ENCODE measurements at regions not wholly inside any gene's neighbourhood (a gene's known extent, or its start where the extent isn't known, plus 50 kb on each side); places are given as distances from the start of the nearest gene placed in this dataset.

DNA sequence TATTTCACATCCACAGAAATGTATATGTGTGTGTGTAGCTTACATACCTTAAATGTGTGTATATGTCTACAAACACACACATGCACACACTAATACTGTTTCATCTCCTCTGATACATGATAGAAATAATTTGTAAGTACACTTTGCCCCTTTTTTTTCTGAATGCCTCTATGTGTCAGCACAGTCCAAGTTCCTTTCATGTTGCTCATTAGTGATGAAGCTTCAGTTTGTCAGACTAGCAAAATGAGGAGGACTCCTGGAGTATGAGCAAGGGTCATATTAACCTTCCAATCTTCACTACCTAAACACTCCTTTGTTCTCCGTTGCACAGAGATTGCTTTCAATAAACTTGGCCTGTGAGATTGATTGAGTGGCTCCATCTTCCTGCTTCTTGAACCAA lies 935.4 kb downstream of the MRPL39 start:
- no peak overlapping the region for H3K27ac ChIP-seq (ENCODE audit: low read depth, low read length)
- no peaks in the 10 kb centered on the region for H3K36me3 ChIP-seq (ENCODE audit: insufficient read depth, low read length)
- no peak overlapping the region for H2AFZ ChIP-seq (ENCODE audit: low read depth, low read length)
- H3K27ac Mint-ChIP-seq (ENCODE audit: unreplicated experiment) = no peak overlapping the region
- FAIRE-seq (no peak), DNase-seq (ENCODE audit: low read depth) (no peak)
- H3K36me3 Mint-ChIP-seq (ENCODE audit: low read depth, unreplicated experiment) = no peaks in the 10 kb centered on the region
- H3K79me2 ChIP-seq (ENCODE audit: insufficient read depth, low read length) = no peaks in the 10 kb centered on the region
- H3K27me3 Mint-ChIP-seq (ENCODE audit: low read depth, unreplicated experiment) = no peaks in the 10 kb centered on the region
- H3K9me3 Mint-ChIP-seq (ENCODE audit: unreplicated experiment) = no peaks in the 10 kb centered on the region
- no peaks in the 10 kb centered on the region for H3K4me1 Mint-ChIP-seq (ENCODE audit: low read depth, unreplicated experiment)
- no peak overlapping the region for H3K9ac ChIP-seq (ENCODE audit: low read length)
- no peak overlapping the region for H3K4me3 ChIP-seq (ENCODE audit: insufficient read depth, low read depth, low read length)
- no peak overlapping the region for H3K4me2 ChIP-seq (ENCODE audit: low read length)
- H3K9me3 ChIP-seq (ENCODE audit: insufficient read depth, low read depth, low read length) = no peaks in the 10 kb centered on the region
- H3K4me3 Mint-ChIP-seq (ENCODE audit: unreplicated experiment) = no peak overlapping the region
- no peaks in the 10 kb centered on the region for H3K27me3 ChIP-seq (ENCODE audit: insufficient read depth, low read length)
- no peaks in the 10 kb centered on the region for H4K20me1 ChIP-seq (ENCODE audit: insufficient read depth, low read length)
- H3K4me1 ChIP-seq (ENCODE audit: insufficient read depth, low read length) = no peaks in the 10 kb centered on the region
- TF ChIP-seq, protein P1, sequence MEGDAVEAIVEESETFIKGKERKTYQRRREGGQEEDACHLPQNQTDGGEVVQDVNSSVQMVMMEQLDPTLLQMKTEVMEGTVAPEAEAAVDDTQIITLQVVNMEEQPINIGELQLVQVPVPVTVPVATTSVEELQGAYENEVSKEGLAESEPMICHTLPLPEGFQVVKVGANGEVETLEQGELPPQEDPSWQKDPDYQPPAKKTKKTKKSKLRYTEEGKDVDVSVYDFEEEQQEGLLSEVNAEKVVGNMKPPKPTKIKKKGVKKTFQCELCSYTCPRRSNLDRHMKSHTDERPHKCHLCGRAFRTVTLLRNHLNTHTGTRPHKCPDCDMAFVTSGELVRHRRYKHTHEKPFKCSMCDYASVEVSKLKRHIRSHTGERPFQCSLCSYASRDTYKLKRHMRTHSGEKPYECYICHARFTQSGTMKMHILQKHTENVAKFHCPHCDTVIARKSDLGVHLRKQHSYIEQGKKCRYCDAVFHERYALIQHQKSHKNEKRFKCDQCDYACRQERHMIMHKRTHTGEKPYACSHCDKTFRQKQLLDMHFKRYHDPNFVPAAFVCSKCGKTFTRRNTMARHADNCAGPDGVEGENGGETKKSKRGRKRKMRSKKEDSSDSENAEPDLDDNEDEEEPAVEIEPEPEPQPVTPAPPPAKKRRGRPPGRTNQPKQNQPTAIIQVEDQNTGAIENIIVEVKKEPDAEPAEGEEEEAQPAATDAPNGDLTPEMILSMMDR (IDR thresholded peaks at IDR 0.05; ENCODE audit: insufficient read depth, low read depth, low read length) = no peak
- no peak for TF ChIP-seq EZH2 (IDR thresholded peaks at IDR 0.05; ENCODE audit: insufficient read depth, low read length)

DNA sequence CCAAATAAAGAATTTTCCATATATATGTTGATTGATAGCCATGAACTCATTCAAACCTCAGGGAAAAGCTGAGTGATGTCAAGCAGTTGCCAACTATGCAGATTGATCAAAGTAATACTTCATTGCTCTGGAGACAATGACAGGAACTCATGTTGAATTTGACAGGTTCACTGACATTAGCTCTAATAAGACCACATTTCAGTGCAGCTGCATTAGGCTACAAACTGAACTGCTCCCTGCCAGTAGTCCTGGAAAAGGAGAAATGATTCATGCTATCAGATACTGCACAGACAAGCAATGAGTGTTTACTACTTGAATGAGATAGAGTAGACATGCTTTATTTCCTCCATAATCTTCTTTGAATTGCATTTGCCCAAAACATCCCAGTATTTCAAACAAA lies 948.4 kb downstream of the MRPL39 start:
- no peak for FAIRE-seq
- H3K4me3 Mint-ChIP-seq (ENCODE audit: unreplicated experiment) = no peak overlapping the region

DNA sequence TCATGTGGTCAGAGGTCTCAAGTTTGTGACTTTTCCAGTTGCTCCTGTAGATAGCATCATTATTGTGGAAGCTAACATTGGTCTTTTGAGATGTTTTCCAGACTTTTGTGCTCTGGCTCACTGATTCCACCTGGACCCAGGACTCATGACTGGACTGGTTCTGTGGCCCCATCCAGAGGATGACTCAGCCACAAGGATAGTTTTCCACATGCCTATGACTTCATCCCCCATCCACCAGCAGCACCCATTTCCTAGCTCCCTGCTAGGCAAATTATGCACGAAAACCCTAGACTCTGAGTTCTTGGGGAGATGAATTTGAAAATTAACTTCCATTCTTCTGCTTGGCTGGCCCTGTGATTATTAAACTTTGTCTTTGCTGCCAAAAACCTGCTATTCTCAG lies 949.3 kb downstream of the MRPL39 start:
- Mint-ChIP-seq H3K27me3 (ENCODE audit: low read depth, unreplicated experiment) (no peaks in the 10 kb centered on the region), H3K36me3 (ENCODE audit: low read depth, unreplicated experiment) (no peaks in the 10 kb centered on the region), H3K9me3 (ENCODE audit: unreplicated experiment) (peaks cover 4% of the 10 kb centered on the region), H3K27ac (ENCODE audit: unreplicated experiment) (no peak overlapping the region), H3K4me1 (ENCODE audit: low read depth, unreplicated experiment) (peaks cover 3% of the 10 kb centered on the region), H3K4me3 (ENCODE audit: unreplicated experiment) (no peak overlapping the region)
- no peaks in the 10 kb centered on the region for H3K79me2 ChIP-seq (ENCODE audit: insufficient read depth, low read length)
- H3K9ac ChIP-seq (ENCODE audit: low read length) = no peak overlapping the region
- H3K27ac ChIP-seq (ENCODE audit: low read depth, low read length) = no peak overlapping the region
- H3K36me3 ChIP-seq (ENCODE audit: insufficient read depth, low read length) = no peaks in the 10 kb centered on the region
- no peak for FAIRE-seq
- no peaks in the 10 kb centered on the region for H3K4me1 ChIP-seq (ENCODE audit: insufficient read depth, low read length)
- TF ChIP-seq, protein P1 (IDR thresholded peaks at IDR 0.05; ENCODE audit: insufficient read depth, low read depth, low read length) = no peak
- H3K4me3 ChIP-seq (ENCODE audit: insufficient read depth, low read depth, low read length) = no peak overlapping the region
- no peaks in the 10 kb centered on the region for H4K20me1 ChIP-seq (ENCODE audit: insufficient read depth, low read length)
- no peak overlapping the region for H2AFZ ChIP-seq (ENCODE audit: low read depth, low read length)
- peaks cover 2% of the 10 kb centered on the region for H3K9me3 ChIP-seq (ENCODE audit: insufficient read depth, low read depth, low read length)
- H3K4me2 ChIP-seq (ENCODE audit: low read length) = no peak overlapping the region
- no peak for DNase-seq (ENCODE audit: low read depth)
- H3K27me3 ChIP-seq (ENCODE audit: insufficient read depth, low read length) = no peaks in the 10 kb centered on the region

More for the DNA sequence above, 948.4 kb downstream of the MRPL39 start:
- no peak for DNase-seq (ENCODE audit: low read depth)
- Mint-ChIP-seq H3K9me3 (ENCODE audit: unreplicated experiment) (peaks cover 2% of the 10 kb centered on the region), H3K27ac (ENCODE audit: unreplicated experiment) (no peak overlapping the region), H3K4me1 (ENCODE audit: low read depth, unreplicated experiment) (peaks cover 3% of the 10 kb centered on the region), H3K27me3 (ENCODE audit: low read depth, unreplicated experiment) (no peaks in the 10 kb centered on the region), H3K36me3 (ENCODE audit: low read depth, unreplicated experiment) (no peaks in the 10 kb centered on the region)
- no peak overlapping the region for H2AFZ ChIP-seq (ENCODE audit: low read depth, low read length)
- H3K36me3 ChIP-seq (ENCODE audit: insufficient read depth, low read length) = no peaks in the 10 kb centered on the region
- H3K79me2 ChIP-seq (ENCODE audit: insufficient read depth, low read length) = no peaks in the 10 kb centered on the region
- no peak overlapping the region for H3K9ac ChIP-seq (ENCODE audit: low read length)
- H3K9me3 ChIP-seq (ENCODE audit: insufficient read depth, low read depth, low read length) = peaks cover 2% of the 10 kb centered on the region
- no peaks in the 10 kb centered on the region for H3K4me1 ChIP-seq (ENCODE audit: insufficient read depth, low read length)
- no peaks in the 10 kb centered on the region for H3K27me3 ChIP-seq (ENCODE audit: insufficient read depth, low read length)
- no peak for TF ChIP-seq EZH2 (IDR thresholded peaks at IDR 0.05; ENCODE audit: insufficient read depth, low read length)
- TF ChIP-seq, protein P1 (IDR thresholded peaks at IDR 0.05; ENCODE audit: insufficient read depth, low read depth, low read length) = no peak
- no peaks in the 10 kb centered on the region for H4K20me1 ChIP-seq (ENCODE audit: insufficient read depth, low read length)
- no peak overlapping the region for H3K27ac ChIP-seq (ENCODE audit: low read depth, low read length)
- H3K4me2 ChIP-seq (ENCODE audit: low read length) = no peak overlapping the region
- no peak overlapping the region for H3K4me3 ChIP-seq (ENCODE audit: insufficient read depth, low read depth, low read length)

All from astrocyte (in vitro differentiated cells and primary cell).